Heart right ventricle (tissue), 16 donors: ENCODE measurements at regions not wholly inside any gene's neighbourhood (a gene's known extent, or its start where the extent isn't known, plus 50 kb on each side); places are given as distances from the start of the nearest gene placed in this dataset.

Experiments used
- ATAC-seq, 8 donors: fragments of 200-7000 bp; cut with Tn5 transposase; one replicate each; pipeline ENCODE4 v1.9.1; 2020; ENCODE audit warnings: mild to moderate bottlenecking in 8 of 8, moderate library complexity in 8 of 8, moderate number of reproducible peaks in 1 of 8
- DNase-seq, 2 donors: peaks; one replicate each; pipeline ENCODE4 v3.0.0-alpha.2; 2020
- H3K27ac ChIP-seq, 10 donors: fragments of 200-600 bp; sonication (generic) in 2 of 10; one replicate each; pipeline versions ENCODE4 v1.5.0 to v1.8.0; 2020 to 2022; ENCODE audit warnings: mild to moderate bottlenecking in 3 of 10
- H3K27me3 ChIP-seq, 7 donors: fragments of 200-600 bp; one replicate each; pipeline ENCODE4 v1.8.0; 2021 to 2022; ENCODE audit warnings: mild to moderate bottlenecking in 2 of 7
- H3K36me3 ChIP-seq, 9 donors: fragments of 200-600 bp; sonication (generic) in 1 of 9; one replicate each; pipeline versions ENCODE4 v1.5.0 to v1.8.0; 2020 to 2022; ENCODE audit warnings: mild to moderate bottlenecking in 2 of 9
- H3K4me1 ChIP-seq, 9 donors: fragments of 200-600 bp; sonication (generic) in 1 of 9; one replicate each; pipeline versions ENCODE4 v1.5.0 to v1.8.0; 2020 to 2022; ENCODE audit warnings: mild to moderate bottlenecking in 4 of 9
- H3K4me3 ChIP-seq, 10 donors: fragments of 200-600 bp; sonication (generic) in 2 of 10; one replicate each; pipeline versions ENCODE4 v1.5.0 to v1.8.0; 2020 to 2022; ENCODE audit warnings: mild to moderate bottlenecking in 7 of 10, moderate library complexity in 2 of 10
- H3K9me3 ChIP-seq, 11 donors: fragments of 200-600 bp in 10 of 11; sonication (generic) in 2 of 11; one replicate each; pipeline versions ENCODE4 v1.5.0 to v1.8.0; 2013 to 2022; ENCODE audit warnings: mild to moderate bottlenecking in 2 of 11, control low read depth in 1 of 11, moderate library complexity in 1 of 11
- WGBS, 2 donors: extraction: QIAGEN DNeasy Blood & Tissue Kit; methylation state at CpG; one replicate each; pipeline ENCODE4 v1.1.7; 2013; ENCODE audit warnings: inconsistent platforms in 1 of 2; 5-methylcytosine and 5-hydroxymethylcytosine counted together
- intact Hi-C, 10 donors: fragments of 100-400 bp; cut with DNase I; formaldehyde crosslinking; loops; one replicate each; pipeline versions ENCODE4 v1.11.1 to v1.14.2; 2022
- TF ChIP-seq, protein P1 (sequence below), 9 donors: fragments of 200-600 bp; sonication (generic) in 2 of 9; IDR thresholded peaks; one replicate each; pipeline versions ENCODE4 v1.5.0 to v1.8.0; 2021 to 2022; ENCODE audit warnings: antibody characterized with exemption in 9 of 9, mild to moderate bottlenecking in 5 of 9, moderate library complexity in 1 of 9
- donor health status: Arrhythmogenic right ventricular cardiomyopathy.
- donor health status: ischemic (EF 13 %, LVEDD 7.1; RV severe dilation, severe dysfunction).
- donor health status: healthy with polysubstance abuse.
- donor health status: DM: no; HTN: yes; CAD: no.
- donor health status: DM: no; HTN: no; CAD: no.
- donor health status: ischemic (EF 25% LVEDD 6.9; RV normal size, moderate dysfunction).
- donor health status: ischemic (EF 25% LVEDD 5.7; RV mildly dilated, moderate dysfunction).
- donor health status: healthy.
- donor health status: DM: yes; HTN: yes; CAD: no.
- donor health status: Ischemic cardiomyopathy.
- donor health status: ischemic (EF 35%, LVEDD 5.7; RV mildly dilated, moderate dysfunction).
- donor health status: nonischemic (EF 11% LVEDD 7.7; RV severe dilation, severe dysfunction).
- donor health status: DM: yes; HTN: yes; CAD: no.
- donor health status: PGD.
- donor health status: ischemic (EF 29% LVEDD 5.4; RV normal size, mild dysfunction).
- donor health status: nonischemic (EF 23%, LVEDD 6.1; RV moderate dilation, normal function).

DNA sequence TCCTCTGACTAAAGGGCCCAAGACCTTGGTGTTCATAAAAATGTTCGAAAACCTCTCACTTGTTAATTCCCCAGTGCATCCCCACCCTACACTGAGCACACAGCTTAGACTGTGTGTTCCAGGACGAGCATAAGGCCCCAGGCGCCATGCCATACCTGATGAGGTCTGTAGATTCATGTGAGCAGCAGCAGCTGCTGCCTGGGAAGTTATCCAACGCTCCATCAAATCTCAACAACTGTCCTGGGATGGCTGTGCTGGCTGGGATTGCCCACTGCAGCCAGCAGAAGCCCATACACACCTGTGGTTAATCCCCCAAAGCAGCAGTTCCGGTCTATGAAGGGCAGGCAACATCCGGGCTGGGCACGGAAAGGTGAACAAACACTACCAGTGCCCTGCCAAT lies 391.2 kb downstream of the IL20RB start:
- DNase-seq (no peak), ATAC-seq (no peak)
- Histone ChIP-seq H3K36me3 (no peaks in the 10 kb centered on the region), H3K4me1 (no peaks in the 10 kb centered on the region), H3K27ac (no peak overlapping the region), H3K27me3 (no peaks in the 10 kb centered on the region), H3K4me3 (no peak overlapping the region), H3K9me3 (no peaks in the 10 kb centered on the region)
- TF ChIP-seq, protein P1, sequence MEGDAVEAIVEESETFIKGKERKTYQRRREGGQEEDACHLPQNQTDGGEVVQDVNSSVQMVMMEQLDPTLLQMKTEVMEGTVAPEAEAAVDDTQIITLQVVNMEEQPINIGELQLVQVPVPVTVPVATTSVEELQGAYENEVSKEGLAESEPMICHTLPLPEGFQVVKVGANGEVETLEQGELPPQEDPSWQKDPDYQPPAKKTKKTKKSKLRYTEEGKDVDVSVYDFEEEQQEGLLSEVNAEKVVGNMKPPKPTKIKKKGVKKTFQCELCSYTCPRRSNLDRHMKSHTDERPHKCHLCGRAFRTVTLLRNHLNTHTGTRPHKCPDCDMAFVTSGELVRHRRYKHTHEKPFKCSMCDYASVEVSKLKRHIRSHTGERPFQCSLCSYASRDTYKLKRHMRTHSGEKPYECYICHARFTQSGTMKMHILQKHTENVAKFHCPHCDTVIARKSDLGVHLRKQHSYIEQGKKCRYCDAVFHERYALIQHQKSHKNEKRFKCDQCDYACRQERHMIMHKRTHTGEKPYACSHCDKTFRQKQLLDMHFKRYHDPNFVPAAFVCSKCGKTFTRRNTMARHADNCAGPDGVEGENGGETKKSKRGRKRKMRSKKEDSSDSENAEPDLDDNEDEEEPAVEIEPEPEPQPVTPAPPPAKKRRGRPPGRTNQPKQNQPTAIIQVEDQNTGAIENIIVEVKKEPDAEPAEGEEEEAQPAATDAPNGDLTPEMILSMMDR (IDR thresholded peaks at IDR 0.05): no peak
- WGBS, 2 donors: 74 to 79% methylated on average over 7 of the region's 7 CpGs
- intact Hi-C loops: no loop called here

DNA sequence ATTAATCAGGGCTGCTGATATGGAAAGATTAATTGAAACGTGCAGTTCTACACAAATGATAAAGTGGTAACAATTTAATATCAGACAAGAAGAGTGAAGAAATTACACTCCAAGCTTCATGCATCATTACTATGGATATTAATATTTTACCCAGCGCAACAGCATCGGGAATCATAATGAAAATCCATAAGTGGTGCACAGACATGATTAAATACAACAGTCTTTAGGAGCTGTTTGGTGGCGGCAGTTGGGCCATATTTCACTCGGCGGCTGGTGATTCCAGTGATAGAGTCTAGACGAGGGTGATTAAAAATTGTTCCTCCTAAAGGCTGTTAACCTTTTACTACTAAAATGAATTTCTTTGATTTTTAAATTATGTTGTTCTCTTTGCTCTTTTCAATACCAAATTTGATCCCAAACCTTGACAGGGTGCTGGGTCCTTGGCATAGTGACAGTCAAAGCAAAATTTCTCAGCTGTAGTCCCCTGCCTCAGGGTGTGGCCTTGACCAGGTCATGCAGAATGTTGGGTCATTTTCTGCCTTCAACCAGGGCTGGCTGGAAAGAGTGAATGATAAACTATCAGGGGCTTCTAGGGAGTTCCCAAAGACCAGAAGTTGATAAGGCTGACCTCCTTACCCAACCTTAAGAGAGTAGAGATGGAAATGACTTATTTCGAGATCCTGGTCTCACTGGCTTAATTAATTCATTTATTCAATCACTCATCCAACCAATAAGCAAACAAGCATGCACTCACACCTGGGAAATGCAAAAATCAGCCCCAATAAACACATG lies 392.0 kb downstream of the IL20RB start:
- DNase-seq (no peak), ATAC-seq (no peak)
- WGBS, 2 donors: 76 to 78% methylated on average over 8 of the region's 8 CpGs
- Histone ChIP-seq H3K4me3 (no peak overlapping the region), H3K9me3 (peaks cover 0 to under 1% (median 0%) of the 10 kb centered on the region in 11 donors), H3K27me3 (no peaks in the 10 kb centered on the region), H3K27ac (no peak overlapping the region), H3K4me1 (no peaks in the 10 kb centered on the region), H3K36me3 (no peaks in the 10 kb centered on the region)
- TF ChIP-seq, protein P1 (IDR thresholded peaks at IDR 0.05): no peak
- intact Hi-C loops: no loop called here

DNA sequence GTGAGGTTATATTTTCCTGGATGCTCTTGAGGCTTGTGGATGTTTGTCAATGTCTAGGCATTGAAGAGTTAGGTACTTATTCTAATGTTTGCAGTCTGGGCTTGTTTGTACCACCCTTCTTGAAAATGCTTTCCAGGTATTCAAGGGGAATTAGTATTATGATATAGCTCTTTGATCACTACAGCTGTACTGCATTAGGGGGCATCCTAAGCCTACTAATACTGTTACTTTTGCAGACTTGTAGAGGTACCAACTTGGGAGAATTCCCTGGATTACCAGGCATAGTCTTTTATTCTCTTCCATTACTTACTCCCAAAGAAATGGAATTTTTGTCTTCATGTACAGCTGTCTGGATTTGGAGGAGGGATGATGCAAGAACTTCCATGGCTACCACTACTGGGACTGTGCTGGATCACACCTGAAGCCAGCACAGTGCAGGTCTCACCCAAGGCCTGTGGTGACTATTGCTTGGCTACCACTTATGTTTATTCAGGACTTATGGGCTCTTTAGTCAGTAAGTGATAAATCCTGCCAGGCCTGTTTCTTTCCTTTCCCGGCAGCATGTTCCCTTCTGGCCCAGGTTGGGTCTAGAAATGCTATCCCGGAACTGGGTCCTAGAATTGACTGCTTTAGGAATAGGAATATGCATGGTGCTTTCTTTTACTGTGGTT lies 402.9 kb downstream of the IL20RB start:
- Histone ChIP-seq H3K36me3 (no peaks in the 10 kb centered on the region), H3K4me3 (no peak overlapping the region), H3K4me1 (no peaks in the 10 kb centered on the region), H3K27me3 (no peaks in the 10 kb centered on the region), H3K27ac (no peak overlapping the region), H3K9me3 (peaks cover 0 to 61% (median 8%) of the 10 kb centered on the region in 11 donors)
- no peak for ATAC-seq
- no peak for DNase-seq
- TF ChIP-seq, protein P1 (IDR thresholded peaks at IDR 0.05): no peak
- WGBS, 2 donors: 85 to 86% methylated on average over 2 of the region's 2 CpGs
- intact Hi-C loops: no loop called here

DNA sequence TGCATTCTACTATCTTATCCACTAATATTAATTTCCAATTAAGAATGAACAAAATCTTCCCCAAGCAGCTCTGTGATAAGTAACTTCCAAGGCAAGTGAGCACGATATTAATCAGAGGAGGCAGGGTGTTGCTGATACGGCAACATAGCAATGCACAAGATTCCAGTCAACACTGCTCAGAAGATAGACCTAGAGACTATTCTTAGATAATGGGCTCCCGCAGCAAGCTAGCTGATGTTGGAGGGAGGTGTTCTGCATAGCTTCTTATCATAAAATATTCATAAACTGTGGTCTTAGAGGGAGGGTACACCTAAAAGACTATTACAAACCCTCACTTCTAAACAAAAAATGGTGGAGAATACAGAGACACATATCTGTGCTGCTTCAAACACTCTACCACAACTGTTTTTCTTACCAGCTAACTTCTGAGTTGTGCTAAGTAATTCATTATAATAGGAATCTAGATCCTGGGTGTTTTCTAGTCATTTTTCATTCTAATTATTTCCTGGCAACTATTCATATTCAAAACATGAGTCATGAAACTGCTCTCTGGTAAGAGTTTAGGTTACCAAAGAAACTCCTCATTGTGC lies 382.0 kb upstream of the SOX14 start:
- H3K36me3 ChIP-seq: no peaks in the 10 kb centered on the region
- intact Hi-C loops: no loop called here
- DNase-seq: no peak
- no peak overlapping the region for H3K27ac ChIP-seq
- H3K9me3 ChIP-seq: peaks cover 0 to 41% (median 0%) of the 10 kb centered on the region in 11 donors
- H3K27me3 ChIP-seq: no peaks in the 10 kb centered on the region
- no peak overlapping the region for H3K4me3 ChIP-seq
- WGBS, 2 donors: 25 to 50% methylated on average over 3 of the region's 3 CpGs
- ATAC-seq: no peak
- no peaks in the 10 kb centered on the region for H3K4me1 ChIP-seq
- TF ChIP-seq, protein P1 (IDR thresholded peaks at IDR 0.05): no peak
